ENCODE measurements at regions not wholly inside any gene's neighbourhood (a gene's known extent, or its start where the extent isn't known, plus 50 kb on each side); places are given as distances from the start of the nearest gene placed in this dataset.
A peak's percentile ranks its signal among the peaks of the same experiment; 100 is the strongest.

DNA sequence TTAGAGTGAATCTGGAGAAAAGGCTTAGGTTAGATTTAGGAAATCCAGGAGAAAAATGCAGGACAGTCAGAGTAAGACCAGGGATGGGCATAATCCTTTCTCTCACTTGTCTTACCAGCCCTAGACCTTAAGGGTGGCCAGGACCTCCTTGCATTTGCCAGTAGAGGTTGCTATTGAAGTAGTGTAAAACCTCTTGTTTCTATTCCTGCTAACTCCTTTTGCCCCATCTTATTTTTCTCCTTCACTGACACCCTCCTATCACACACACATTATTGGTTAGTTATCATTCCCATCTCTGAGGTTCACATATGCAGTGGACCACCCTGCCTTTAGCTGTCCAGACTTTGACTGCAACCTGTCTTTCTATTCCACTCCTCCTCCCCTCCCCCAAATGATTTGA lies 75.0 kb upstream of the MACF1 start:
- peak; percentile 70 for DNase-seq (ENCODE audit: low read depth, low spot score)
- in situ Hi-C loops (cut with HindIII; ENCODE audit: low pct_unique_long_range_greater_than_20kb, low sequenced_read_pairs), result no loop called here

DNA sequence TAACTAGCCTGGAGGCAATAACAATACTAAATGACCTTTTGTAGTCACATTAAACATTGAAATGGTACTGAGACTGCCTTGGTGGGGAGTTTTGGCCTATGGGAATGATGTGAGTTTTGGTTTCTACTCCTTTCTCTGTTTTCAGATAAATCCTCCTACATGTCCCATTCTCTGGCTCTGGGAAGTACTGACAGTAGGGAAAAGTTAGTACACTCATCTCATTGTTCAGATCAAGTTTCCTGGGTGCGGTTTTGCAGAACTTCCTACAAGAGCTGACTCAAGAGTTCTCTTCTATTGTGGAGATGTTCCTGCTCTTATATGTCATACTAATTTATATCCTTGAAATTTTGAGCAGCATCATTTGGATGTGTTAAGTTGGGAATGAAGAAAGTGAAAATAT lies 74.2 kb upstream of the MACF1 start:
- DNase-seq (ENCODE audit: low read depth, low spot score), result peak; percentile 89
- in situ Hi-C loops (cut with HindIII; ENCODE audit: low pct_unique_long_range_greater_than_20kb, low sequenced_read_pairs), result no loop called here

DNA sequence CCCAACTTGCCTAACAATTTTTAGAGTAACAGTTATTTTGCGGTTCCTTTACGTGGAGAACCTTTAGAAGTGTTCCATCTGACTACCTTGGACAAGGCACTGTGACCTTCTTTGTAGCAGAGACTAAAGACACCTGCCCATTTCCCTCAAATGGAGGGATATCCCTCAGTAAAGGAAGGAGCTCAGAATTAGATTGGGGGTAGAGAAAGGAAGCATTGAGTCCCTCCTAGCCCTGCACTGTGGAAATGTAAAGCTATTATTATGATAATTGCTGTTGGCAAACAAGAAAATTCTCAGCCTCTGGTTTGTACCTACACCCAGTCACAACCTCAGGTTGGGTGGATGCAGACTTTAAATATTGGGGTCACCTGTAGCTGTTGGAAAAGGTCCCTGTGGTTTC lies 72.6 kb upstream of the MACF1 start:
- in situ Hi-C loops (cut with HindIII; ENCODE audit: low pct_unique_long_range_greater_than_20kb, low sequenced_read_pairs), result no loop called here

DNA sequence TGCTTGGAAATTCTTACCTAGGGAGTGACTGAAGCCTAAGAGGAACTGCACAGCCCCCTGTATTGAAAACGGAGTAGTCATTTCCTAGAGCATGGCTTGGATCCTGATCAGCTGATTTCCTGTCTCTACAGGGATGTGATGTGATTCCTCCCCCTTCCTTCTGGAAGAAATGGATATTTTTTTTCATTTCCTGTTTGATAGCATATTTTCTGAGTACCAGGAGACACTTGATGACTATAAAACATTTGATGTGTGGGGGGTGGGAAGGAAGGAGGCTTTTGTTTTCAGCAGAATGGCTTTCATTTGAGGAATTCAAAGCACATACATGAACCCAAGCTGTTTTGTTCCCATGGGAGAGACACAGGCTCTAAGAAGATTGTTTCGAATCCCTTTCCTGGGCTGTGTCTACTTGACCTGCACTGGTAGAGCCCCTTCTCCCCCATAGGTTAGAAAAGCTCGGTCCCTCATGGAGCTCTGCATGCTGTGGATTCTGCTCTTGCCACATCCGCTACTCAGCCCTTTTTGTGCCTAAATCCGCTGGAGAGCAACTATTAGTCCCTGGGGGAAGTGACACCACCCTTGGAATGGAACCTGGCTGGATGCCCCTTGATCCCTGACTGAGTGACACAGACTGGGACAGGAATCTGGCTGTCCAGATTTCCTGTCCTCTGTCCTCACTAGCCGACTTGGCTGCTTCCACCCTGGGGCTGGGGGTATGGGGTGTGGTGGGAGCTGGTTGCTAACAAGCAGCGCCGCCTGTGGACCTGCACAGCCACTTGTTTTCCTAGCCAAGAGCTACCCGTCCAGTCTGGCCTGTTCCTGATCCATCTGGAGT lies 71.8 kb upstream of the MACF1 start:
- in situ Hi-C loops (cut with HindIII; ENCODE audit: low pct_unique_long_range_greater_than_20kb, low sequenced_read_pairs), result no loop called here
- peak; percentile 40 for DNase-seq (ENCODE audit: low read depth, low spot score)

More for the DNA sequence above, 72.6 kb upstream of the MACF1 start:
- no peak for DNase-seq (ENCODE audit: low read depth, low spot score)

DNA sequence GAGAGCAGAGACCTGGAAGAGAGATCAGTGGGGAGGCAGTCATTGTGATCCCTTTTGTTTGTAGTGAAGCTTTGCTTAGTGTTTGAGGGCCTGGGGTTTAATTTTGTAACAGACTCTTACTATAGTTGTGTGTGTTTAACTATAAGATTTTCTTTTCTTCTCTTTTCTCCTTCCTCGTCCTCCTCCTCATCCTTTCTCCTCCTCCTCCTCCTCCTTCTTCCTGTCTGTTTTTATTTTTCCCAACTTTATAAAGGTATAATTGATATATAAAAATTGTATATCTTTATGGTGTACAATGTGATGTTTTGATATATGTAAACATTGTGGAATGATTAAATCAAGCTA lies 71.2 kb upstream of the MACF1 start:
- no peak for DNase-seq (ENCODE audit: low read depth, low spot score)
- in situ Hi-C loops (cut with HindIII; ENCODE audit: low pct_unique_long_range_greater_than_20kb, low sequenced_read_pairs), result no loop called here

DNA sequence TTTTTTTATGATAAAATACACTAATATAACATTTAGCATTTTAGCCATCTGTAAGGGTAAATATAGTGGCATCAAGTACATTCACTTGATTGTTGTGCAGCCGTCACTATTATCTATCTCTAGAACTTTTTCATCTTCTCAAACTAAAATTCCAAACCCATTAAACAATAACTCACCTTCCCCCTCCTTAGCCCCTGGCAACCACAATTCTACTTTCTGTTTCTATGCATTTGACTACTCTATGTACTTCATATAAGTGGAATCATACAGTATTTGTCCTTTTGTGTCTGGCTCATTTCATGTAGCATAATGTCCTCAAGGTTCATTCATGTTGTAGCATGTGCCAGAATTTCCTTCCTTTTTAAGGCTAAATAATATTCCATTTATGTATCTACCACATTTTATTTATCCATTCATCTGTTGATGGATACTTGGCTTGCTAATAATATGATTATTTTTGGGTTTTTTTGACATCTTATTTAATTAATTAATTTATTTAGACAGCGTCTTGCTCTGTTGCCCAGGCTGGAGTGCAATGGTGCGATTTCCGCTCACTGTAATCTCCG lies 69.6 kb upstream of the MACF1 start:
- DNase-seq (ENCODE audit: low read depth, low spot score), result no peak
- in situ Hi-C loops (cut with HindIII; ENCODE audit: low pct_unique_long_range_greater_than_20kb, low sequenced_read_pairs), result no loop called here

DNA sequence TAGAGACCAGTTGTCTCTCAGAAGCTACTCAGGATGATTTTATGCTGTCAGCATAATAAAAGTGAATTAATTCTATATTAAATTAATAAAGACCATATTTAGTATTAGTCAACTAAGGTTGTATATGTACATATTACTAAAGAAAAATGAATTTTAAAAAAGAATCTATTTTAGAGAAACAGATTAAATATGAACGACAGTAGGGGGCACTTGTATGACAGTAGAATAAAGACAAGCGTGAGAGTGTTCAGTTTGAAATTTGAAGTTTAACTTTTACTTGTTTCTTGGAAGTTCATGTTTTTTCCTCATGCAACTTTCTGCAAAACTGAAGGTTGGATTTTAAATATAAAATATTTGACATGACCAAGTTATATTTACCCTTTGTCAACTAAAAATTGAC lies 67.9 kb upstream of the MACF1 start:
- DNase-seq (ENCODE audit: low read depth, low spot score), result no peak
- in situ Hi-C loops (cut with HindIII; ENCODE audit: low pct_unique_long_range_greater_than_20kb, low sequenced_read_pairs), result no loop called here

DNA sequence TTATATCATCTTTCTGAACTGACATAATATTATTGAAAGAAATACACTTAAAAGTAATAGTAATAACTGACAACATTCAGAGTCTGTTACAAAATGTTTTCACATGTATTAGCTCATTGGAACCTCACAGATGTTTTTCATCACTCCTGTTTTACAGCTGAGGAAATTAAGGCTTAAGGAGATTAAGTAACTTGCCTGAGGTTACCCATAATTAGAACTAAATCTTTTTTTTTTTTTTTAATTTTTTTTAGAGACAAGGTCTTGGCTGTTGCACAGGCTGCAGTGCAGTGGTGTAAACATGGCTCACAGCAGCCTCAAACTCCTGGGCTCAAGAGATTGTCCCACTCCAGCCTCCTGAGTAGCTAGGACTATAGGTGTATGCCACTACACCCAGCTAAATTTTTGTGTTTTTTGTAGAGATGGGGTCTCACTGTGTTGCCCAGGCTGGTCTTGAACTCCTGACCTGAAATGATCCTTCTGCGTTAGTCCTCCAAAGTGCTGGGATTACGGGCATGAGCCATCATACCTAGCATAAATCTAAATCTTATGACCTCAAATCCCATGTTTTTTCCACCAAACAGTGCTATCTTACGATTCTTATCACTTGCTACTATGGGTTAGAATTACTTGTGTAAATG lies 64.7 kb upstream of the MACF1 start:
- DNase-seq (ENCODE audit: low read depth, low spot score), result no peak
- in situ Hi-C loops (cut with HindIII; ENCODE audit: low pct_unique_long_range_greater_than_20kb, low sequenced_read_pairs), result no loop called here

DNA sequence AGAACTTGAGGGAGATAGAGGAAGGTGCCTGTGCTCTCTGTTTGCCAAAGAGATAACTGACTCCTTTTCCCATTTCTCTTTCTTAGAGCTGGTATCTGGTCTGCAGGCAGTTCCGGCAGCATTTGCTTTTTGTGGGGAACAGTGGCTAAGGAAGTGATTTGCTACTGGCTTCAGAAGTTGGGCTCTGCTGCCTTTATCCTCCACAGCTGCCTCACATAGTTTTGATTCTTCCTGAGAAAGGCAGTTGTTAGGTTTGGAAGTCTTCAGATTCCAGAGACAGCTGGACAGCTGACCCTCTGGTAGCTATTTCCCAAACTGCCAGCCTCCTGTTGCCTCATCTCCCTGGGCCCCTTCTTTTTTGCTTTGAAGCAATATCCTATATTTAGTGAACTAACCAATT lies 62.6 kb upstream of the MACF1 start:
- DNase-seq (ENCODE audit: low read depth, low spot score), result no peak
- in situ Hi-C loops (cut with HindIII; ENCODE audit: low pct_unique_long_range_greater_than_20kb, low sequenced_read_pairs), result no loop called here

DNA sequence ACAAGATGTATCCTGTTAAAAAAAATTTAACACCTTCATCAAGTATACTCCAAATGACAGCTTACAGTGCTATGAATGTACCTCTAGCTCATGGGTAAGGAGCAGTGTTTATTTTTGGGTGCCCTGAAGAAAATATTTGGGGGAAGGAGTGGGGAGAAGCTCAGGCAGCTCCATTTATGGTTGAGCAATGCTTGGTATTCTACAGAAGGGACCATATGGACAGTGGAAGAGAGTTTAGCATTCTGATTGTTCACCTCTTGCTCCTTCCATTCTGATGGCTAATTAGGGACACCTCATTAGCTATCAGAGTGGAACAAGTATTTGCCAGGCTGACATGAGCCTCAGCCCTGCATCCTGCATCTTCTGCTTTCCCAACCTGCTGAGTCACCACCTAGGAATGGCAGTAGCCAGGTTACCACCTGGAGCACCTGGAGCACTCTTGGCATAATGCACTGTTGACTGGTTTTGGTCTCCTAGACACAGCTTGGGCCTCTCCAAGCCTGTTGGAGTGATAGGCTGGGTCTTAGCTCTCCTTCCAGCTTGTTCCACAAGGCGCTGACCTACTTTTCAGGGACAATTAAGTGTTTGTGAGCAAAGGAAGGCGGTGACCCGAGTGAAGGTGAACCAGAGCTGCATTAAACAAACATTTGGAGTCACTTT lies 62.0 kb upstream of the MACF1 start:
- no peak for DNase-seq (ENCODE audit: low read depth, low spot score)
- in situ Hi-C loops (cut with HindIII; ENCODE audit: low pct_unique_long_range_greater_than_20kb, low sequenced_read_pairs), result no loop called here

DNA sequence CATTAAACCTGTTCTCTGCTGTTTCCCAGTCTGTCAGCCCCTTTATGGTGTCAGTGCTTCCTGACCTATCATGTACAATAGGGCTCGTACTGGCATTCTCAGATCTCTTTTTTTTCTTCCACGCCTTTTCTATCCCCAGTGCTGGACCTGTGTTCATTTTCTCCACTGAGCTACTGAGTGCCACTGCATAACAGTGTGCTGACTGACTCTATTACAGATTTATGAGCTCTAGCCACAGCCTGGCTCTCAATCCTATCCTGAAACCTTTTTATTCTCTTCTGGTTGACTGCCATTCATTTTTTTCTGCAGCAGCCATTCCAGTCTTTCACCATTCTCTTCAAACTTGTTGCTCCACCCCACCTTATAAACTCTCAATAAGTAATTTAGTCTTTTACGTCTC lies 59.6 kb upstream of the MACF1 start:
- DNase-seq (ENCODE audit: low read depth, low spot score), result no peak
- in situ Hi-C loops (cut with HindIII; ENCODE audit: low pct_unique_long_range_greater_than_20kb, low sequenced_read_pairs), result no loop called here

DNA sequence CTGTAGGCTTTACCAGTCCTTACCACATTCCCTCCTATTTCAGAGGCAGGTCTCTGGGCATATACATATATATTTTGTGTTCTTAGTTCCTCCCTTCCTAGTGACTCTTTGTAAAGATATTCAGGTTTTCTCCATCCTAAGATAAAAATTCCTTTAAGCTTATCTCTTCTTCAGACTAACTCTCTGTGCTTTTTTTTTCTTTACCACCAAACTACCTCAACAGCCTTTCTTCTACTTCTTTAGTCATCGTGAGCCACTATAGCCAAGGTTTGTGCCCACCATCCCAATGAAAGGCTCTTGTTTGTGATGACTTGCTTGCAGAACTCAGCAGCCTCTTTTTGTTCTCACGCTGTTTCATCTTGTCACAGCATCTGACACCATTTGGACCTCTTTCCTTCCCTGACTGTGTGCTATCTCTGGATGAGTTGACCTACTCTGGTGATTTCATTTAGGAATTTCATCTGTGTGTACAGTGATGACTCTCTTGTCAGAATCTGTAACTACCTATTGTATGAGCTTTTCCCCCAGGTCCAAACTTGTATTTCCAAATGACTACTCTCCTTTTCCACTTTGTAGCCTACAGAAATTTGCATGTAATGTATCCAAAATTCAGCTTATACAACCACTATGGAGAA lies 59.0 kb upstream of the MACF1 start:
- no peak for DNase-seq (ENCODE audit: low read depth, low spot score)
- in situ Hi-C loops (cut with HindIII; ENCODE audit: low pct_unique_long_range_greater_than_20kb, low sequenced_read_pairs), result no loop called here

DNA sequence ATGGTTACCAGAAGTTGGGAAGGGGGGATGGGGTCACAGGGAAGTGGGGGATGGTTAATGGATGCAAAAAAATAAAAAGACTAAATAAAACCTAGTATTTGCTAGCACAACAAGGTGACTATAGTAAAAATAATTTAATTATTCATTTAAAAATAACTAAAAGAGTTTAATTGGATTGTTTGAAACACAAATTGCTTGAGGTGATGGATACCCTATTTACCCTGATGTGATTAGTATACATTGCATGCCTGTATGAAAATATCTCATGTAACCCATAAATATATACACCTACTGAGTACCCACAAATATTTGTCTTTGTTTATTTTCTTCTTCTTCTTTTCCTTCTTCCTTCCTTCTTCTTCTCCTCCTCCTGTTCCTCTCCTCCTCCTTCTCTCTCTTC lies 57.8 kb upstream of the MACF1 start:
- DNase-seq (ENCODE audit: low read depth, low spot score), result no peak
- in situ Hi-C loops (cut with HindIII; ENCODE audit: low pct_unique_long_range_greater_than_20kb, low sequenced_read_pairs), result no loop called here

DNA sequence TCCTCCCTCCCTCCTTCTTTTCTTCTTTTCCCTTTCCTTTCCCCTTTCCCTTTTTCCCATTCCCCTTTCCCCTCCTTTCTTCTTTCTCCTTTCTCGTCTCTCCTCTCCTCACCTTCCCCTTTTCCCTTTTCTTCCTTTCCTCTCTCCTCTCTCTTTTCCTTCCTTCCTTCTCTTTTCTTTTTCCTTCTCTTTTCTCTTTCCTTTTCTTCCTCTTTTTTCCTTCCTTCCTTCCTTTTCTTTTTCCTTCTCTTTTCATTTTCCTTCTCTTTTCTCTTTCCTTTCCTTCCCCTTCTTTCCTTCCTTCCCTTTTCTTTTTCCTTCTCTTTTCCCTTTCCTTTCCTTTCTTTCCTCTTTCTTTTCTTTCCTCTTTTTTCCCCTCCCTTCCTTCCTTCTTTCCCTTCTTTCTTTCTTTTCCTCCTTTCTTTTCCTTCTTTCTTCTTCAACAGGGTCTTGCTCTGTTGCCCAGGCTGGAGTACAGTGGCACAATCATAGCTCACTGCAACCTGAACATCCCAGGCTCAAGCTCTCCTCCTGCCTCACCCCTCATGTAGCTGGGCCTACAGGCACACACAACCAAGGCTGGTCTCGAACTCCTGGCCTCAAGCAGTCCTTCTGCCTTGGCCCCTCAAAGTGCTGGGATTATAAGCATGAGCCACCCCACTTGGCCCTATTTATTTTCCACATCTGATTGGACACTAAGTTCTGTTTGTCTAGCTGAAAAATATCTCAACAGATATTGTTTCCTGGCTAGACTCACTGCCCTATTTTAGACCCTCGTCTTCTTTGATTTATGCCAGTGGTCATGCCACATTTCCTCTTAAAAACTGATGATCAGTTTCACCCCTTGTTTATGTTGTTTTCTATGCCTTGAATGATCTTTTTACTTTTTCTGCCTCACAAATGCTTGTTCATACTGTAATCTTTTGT lies 57.1 kb upstream of the MACF1 start:
- in situ Hi-C loops (cut with HindIII; ENCODE audit: low pct_unique_long_range_greater_than_20kb, low sequenced_read_pairs), result no loop called here
- DNase-seq (ENCODE audit: low read depth, low spot score), result no peak

DNA sequence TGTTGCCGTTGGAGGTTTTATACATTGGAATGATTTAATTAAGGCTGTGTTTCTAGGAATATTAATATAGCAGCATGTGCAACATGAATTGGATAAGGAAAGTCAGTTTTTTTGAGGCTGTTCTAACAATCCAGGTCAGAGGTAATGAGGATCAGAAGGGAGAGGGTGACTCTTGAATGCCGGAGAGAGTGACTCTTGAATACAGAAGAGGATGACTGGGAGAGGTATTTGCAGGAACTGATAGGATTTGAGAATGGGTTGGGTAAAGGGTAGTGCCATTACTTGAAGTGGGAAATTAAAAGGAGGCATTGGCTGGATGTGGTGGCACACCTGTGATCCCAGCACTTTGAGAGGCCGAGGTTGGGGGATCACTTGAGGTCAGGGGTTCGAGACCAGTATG lies 55.6 kb upstream of the MACF1 start:
- in situ Hi-C loops (cut with HindIII; ENCODE audit: low pct_unique_long_range_greater_than_20kb, low sequenced_read_pairs), result no loop called here
- no peak for DNase-seq (ENCODE audit: low read depth, low spot score)

DNA sequence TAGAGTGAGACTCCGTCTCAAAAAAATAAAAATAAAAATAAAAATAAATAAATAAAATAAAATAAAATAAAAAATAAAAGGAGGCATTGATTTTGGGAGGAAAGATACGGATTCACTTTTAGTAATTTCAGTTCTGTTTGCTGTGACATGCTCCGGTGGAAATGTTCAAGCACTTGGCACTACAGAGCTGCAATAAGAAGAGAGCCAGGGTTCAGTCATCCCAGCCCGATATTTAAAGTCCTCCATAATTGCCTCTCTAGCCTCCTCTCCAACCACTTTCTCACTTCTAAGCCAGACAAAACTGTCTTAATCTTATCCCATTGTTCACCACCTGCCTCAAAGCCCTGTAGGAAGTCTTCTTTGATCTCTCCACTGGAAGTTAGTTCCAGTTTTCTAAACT lies 55.0 kb upstream of the MACF1 start:
- no peak for DNase-seq (ENCODE audit: low read depth, low spot score)
- in situ Hi-C loops (cut with HindIII; ENCODE audit: low pct_unique_long_range_greater_than_20kb, low sequenced_read_pairs), result no loop called here

DNA sequence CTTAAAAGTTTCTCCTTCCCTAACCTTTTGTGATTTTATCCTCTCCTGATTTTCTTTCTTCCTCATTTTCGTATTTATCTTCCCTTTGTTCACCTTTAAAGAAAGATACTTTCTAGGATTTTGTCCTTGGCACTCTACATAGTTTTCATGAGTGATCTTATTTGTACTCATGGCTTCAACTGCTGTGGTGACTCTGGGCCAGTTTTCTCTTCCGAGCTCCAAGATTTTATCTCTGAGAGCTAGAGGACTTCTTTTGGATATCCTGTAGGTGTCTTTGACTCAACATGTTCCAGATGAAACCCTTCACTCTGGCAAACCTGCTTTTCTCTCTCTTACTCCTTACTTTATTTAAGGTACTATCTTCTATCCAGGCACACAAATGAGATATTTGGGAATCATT lies 53.7 kb upstream of the MACF1 start:
- in situ Hi-C loops (cut with HindIII; ENCODE audit: low pct_unique_long_range_greater_than_20kb, low sequenced_read_pairs), result no loop called here
- DNase-seq (ENCODE audit: low read depth, low spot score), result no peak

Data from SK-MEL-5 (cell line).